Epithelial cell of proximal tubule (primary cell): ENCODE measurements at regions not wholly inside any gene's neighbourhood (a gene's known extent, or its start where the extent isn't known, plus 50 kb on each side); places are given as distances from the start of the nearest gene placed in this dataset.

ENCODE experiments used
- DNase-seq: peaks from one replicate; pipeline ENCODE4 v3.0.0-alpha.2; 2011; ENCODE audit warnings: low read depth
- H3K4me3 ChIP-seq: 2 replicates; pipeline ENCODE4 v1.5.1; 2011; ENCODE audit warnings: low read depth, mild to moderate bottlenecking, low read length
- TF ChIP-seq, protein P1 (sequence below): conservative IDR thresholded peaks from 2 replicates; pipeline ENCODE4 v1.5.1; 2012; ENCODE audit warnings: low read depth, mild to moderate bottlenecking, low read length

DNA sequence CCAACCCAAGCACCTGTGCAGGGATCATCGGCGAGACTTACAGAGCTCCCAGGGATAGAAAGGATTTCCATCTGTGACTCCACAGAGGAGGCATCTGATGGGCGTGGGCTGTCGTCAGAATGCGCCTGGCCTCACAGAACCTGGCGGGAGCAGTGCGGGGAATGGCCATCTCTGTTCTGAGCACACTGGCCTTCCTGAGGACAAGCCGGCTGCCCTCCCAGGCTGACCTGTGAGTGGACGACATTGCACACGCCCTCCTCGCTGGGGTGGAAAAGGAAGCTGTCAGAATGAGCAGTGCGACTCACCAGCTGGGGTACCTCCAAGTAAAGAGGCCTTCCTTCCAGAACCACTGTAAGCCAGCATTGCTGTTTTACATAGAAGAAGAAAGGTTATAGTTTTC is 234.6 kb upstream of the PITRM1 start:
- no peak overlapping the region for H3K4me3 ChIP-seq
- no peak for DNase-seq
- TF ChIP-seq, protein P1, sequence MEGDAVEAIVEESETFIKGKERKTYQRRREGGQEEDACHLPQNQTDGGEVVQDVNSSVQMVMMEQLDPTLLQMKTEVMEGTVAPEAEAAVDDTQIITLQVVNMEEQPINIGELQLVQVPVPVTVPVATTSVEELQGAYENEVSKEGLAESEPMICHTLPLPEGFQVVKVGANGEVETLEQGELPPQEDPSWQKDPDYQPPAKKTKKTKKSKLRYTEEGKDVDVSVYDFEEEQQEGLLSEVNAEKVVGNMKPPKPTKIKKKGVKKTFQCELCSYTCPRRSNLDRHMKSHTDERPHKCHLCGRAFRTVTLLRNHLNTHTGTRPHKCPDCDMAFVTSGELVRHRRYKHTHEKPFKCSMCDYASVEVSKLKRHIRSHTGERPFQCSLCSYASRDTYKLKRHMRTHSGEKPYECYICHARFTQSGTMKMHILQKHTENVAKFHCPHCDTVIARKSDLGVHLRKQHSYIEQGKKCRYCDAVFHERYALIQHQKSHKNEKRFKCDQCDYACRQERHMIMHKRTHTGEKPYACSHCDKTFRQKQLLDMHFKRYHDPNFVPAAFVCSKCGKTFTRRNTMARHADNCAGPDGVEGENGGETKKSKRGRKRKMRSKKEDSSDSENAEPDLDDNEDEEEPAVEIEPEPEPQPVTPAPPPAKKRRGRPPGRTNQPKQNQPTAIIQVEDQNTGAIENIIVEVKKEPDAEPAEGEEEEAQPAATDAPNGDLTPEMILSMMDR = no peak

DNA sequence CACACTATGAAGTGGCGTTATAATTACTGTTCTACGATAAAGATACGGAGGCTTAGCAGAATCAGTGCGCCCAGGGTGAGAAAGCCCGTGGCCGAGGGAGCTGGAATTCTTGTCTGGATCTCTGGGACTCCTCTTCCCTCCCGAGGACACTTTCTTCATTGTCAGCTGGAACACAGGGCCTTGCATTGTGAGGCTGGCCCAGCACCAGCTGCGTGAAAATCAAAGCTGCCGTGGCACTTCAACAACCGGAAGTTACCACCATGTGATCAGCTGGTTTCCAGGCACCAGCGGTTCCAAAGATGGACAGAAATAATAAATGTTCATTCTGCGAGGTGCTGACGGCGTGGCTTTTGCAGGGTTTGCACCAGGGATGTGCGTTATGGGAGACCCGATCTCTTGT is 234.0 kb upstream of the PITRM1 start:
- no peak overlapping the region for H3K4me3 ChIP-seq
- no peak for DNase-seq
- TF ChIP-seq, protein P1 = no peak

DNA sequence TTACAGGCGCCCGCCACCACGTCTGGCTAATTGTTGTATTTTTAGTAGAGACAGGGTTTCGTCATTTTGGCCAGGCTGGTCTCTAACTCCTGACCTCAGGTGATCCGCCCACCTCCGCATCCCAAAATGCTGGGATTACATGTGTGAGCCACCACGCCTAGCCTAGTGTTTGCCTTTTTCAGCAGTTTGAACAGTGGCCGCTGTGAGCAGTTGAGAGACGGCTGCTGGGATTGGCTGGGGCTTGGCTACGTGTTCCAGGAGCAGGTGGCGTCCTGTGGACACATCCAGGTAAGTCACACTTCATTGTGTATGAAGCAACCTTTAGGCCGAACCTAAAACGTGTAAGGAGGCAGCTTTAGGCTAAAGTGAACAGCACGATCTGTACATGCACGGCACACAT is 231.8 kb upstream of the PITRM1 start:
- DNase-seq = no peak
- TF ChIP-seq, protein P1 = no peak
- no peak overlapping the region for H3K4me3 ChIP-seq

DNA sequence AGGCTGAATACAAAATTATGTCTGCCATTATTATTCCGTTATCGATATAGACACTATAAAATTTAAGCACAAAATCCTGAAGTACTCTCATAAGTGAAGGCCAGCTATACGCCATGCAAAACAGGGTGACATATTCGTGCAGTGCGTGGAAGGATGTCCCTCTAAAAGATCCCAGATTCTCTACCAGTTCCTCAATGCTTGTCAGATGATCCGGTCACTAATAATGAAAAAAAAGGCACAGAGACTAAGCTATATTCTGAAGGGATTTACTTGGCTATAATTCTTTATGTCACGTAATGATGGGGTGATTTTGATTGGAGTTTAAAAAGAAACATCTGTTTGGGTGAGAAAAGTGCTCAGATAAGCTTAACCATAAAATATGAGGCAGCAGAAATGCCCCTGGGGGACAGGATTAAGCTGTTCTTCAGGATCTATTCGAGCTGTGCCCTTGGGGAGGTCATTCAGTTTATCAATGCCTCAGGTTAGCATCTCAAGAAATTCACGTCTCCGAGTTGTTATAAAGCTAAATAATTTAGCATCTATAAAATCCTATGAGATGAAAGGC is 229.7 kb upstream of the PITRM1 start:
- TF ChIP-seq, protein P1 = no peak
- no peak overlapping the region for H3K4me3 ChIP-seq
- DNase-seq = no peak

DNA sequence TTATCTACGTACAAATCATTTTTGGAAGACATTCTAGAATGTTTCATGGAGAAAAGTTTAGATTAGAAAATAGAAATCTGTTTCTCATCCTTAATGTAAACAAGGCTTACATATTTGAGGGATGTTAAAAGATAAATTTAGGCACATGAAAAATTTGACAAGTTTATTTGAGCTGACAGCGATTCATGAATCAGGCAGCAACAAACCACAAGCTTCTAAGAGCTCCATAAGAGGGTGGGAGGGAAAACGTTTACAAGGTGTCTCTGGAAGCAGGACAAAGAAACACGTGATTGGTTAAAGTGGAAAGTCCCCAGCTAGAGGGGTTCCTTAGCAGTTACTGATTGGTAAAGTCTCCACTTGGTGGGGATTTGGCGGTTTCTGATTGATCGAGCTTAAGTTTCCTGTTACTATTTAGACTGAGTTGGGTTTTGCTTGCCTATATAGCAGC is 228.9 kb upstream of the PITRM1 start:
- no peak for DNase-seq
- TF ChIP-seq, protein P1 = no peak
- no peak overlapping the region for H3K4me3 ChIP-seq

DNA sequence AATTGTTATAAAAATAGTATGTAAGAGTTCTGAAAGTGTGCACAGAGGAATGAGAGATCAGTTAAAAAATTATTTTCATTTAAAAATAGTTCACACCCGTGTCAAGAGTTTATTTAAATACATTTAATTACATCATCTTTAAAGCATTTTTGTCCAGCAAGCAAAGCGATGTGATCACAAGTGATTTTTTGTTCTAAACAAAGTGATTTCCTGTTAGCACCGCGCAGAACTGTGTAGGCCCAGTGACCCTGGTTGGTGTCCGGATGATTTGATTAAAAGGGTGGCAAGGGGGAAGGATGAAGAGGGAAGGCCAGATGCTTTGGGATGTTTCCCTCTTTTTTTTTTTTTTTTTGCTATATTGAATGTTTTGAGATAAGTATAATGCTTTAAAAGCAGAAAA is 227.8 kb upstream of the PITRM1 start:
- H3K4me3 ChIP-seq = no peak overlapping the region
- TF ChIP-seq, protein P1 = no peak
- DNase-seq = no peak

DNA sequence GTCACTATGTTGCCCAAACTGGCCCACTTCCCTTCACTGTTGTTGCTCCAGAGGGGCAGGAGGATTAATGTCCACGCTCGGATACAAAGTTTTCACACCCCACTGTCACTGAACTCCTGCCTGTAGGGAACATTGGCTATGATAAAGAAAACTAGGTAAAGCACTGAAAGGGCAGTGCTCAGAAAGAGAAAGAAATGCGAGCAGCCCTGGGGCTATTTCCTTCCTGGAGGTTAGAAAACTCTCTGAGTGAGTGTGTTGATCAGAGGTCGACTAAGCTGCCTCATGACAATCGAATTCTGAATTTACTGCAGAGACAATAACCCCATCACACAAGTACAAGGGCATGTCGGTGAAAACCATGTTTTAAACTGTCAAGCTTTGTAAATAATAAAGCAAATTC is 227.2 kb upstream of the PITRM1 start:
- TF ChIP-seq, protein P1 = no peak
- DNase-seq = no peak
- no peak overlapping the region for H3K4me3 ChIP-seq
